HUES64 (cell line): ENCODE measurements at regions not wholly inside any gene's neighbourhood (a gene's known extent, or its start where the extent isn't known, plus 50 kb on each side); places are given as distances from the start of the nearest gene placed in this dataset.

Experiments
- H3K27ac ChIP-seq: 2 replicates; pipeline ENCODE4 v1.7.0; 2013; ENCODE audit warnings: low read depth, low read length, inconsistent platforms
- H3K27me3 ChIP-seq: 2 replicates; pipeline ENCODE4 v1.6.1; 2013; ENCODE audit warnings: mild to moderate bottlenecking, low read length; ENCODE audit not compliant: insufficient read depth
- H3K36me3 ChIP-seq: 2 replicates; pipeline ENCODE4 v1.6.1; 2013; ENCODE audit warnings: mild to moderate bottlenecking, low read length; ENCODE audit not compliant: insufficient read depth
- H3K4me1 ChIP-seq: 2 replicates; pipeline ENCODE4 v1.6.1; 2013; ENCODE audit warnings: mild to moderate bottlenecking, low read length, moderate library complexity; ENCODE audit not compliant: insufficient read depth
- H3K4me3 ChIP-seq: 2 replicates; pipeline ENCODE4 v1.5.1; 2013; ENCODE audit warnings: mild to moderate bottlenecking, low read length, moderate library complexity
- H3K9ac ChIP-seq: 2 replicates; pipeline ENCODE4 v1.6.1; 2013; ENCODE audit warnings: mild to moderate bottlenecking, low read depth, low read length
- H3K9me3 ChIP-seq: 2 replicates; pipeline ENCODE4 v1.6.1; 2013; ENCODE audit warnings: low read depth, low read length; ENCODE audit not compliant: insufficient read depth
- WGBS: fragments of 150-250, 120-280 bp; methylation state at CpG from one replicate; pipeline ENCODE4 v1.1.7; 2013; ENCODE audit warnings: missing lambda C conversion rate; 5-methylcytosine and 5-hydroxymethylcytosine counted together

DNA sequence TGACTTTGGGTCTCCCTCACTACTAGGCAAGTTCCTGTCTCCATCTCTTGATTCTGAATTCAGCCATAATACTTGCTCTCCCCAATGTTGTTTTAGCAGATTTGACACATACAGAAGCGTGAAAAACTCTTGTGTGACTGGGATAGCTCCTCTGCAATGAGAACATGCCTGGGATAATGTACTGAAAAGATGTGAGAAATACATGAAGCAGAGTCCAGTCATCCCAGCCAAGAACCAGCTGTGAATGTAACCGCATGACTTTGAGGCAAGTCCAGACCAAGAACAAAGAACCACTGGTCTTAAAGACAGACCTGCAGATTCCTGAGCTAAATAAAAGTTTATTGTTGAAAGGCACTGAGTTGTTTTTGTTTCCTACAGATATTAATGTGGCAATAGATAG is 135.0 kb downstream of the NMUR2 start:
- Histone ChIP-seq H3K27me3 (peaks cover 18% of the 10 kb centered on the region), H3K9ac (no peak overlapping the region), H3K9me3 (no peaks in the 10 kb centered on the region), H3K4me1 (no peaks in the 10 kb centered on the region), H3K4me3 (no peak overlapping the region), H3K27ac (no peak overlapping the region), H3K36me3 (no peaks in the 10 kb centered on the region)
- whole genome bisulfite sequencing = 92% methylated on average over 2 of the region's 2 CpGs

DNA sequence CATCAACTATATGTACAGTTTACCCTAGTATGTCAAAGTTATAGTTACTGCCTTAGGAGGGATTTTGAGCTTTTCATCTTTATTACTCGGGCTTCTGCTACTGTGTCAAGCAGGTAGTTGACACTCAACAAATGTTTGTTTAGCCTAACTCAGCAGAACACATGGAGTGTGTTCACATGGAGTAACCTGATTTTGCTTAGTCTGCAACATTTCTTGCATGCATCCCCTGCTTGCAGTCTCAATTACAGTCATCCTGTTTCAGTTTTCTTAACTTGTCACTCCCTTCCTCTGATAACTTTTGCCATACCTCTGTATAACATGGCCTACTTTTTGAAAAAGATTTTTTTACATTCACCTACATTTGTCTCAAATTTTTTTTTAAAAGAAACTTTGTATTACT is 135.5 kb downstream of the NMUR2 start:
- 81% methylated on average over 1 of the region's 1 CpG for WGBS
- H3K4me1 ChIP-seq = no peaks in the 10 kb centered on the region

DNA sequence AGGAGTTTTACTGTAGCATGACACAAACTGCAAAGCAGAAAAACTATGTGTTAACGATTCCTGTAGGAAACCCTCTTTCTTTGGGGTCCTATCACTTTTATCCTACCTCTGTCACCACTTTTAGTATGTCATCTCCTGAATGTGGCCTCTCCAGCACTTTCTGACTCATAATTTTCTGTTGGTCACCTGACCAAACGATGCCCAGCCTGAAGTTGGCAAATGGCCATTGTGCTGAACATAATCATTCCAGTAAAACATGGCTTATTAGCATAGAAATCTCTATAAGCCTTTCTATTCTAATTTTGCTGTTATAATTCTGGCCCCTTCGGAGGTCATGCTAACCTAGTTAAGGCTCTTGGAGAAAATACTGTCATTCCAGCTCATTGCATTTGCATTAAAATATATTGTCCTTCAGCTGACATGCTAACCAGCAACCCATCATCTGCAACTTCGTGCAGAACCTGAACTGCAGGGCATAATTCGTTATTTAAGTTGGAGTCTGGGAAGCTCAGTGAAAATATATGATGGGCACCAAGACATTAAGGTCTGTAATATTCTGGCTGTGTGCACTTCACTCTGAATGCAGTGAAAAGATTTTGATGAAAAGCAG is 140.3 kb downstream of the NMUR2 start:
- Histone ChIP-seq H3K36me3 (no peaks in the 10 kb centered on the region), H3K4me1 (peaks cover 5% of the 10 kb centered on the region; the same call in 1 of the 2 replicates), H3K9me3 (no peaks in the 10 kb centered on the region), H3K27me3 (peaks cover 65% of the 10 kb centered on the region), H3K4me3 (no peak overlapping the region), H3K9ac (no peak overlapping the region), H3K27ac (no peak overlapping the region)
- 84% methylated on average over 5 of the region's 5 CpGs for WGBS

More for the DNA sequence above, 135.5 kb downstream of the NMUR2 start:
- H3K4me3 ChIP-seq = no peak overlapping the region
- H3K9me3 ChIP-seq = no peaks in the 10 kb centered on the region
- H3K27me3 ChIP-seq = peaks cover 24% of the 10 kb centered on the region
- no peak overlapping the region for H3K27ac ChIP-seq
- H3K36me3 ChIP-seq = no peaks in the 10 kb centered on the region
- no peak overlapping the region for H3K9ac ChIP-seq

DNA sequence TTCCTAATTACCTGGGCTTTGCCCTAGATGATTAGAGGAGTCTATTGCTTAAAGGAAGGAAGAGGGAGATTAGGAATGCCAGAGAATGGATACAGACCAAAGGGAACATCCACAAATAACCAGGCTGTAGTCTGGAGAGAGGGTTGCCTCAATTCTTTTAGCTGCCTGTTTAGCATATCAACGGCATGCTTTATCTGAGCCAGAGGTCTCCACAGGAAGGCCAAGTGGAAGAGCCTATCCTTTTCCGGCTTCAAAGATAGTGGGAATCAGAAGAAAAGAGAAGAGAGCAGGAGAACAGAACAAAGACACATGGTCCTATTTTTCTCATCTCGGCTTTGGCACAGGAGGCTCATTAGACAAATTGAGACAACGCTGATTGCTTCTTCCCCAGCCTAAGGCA is 142.4 kb downstream of the NMUR2 start:
- Histone ChIP-seq H3K27ac (no peak overlapping the region), H3K4me3 (no peak overlapping the region), H3K4me1 (peaks cover 5% of the 10 kb centered on the region; the same call in 1 of the 2 replicates), H3K27me3 (peaks cover 86% of the 10 kb centered on the region), H3K9me3 (no peaks in the 10 kb centered on the region), H3K9ac (no peak overlapping the region), H3K36me3 (no peaks in the 10 kb centered on the region)
- WGBS = 25% methylated on average over 4 of the region's 4 CpGs

DNA sequence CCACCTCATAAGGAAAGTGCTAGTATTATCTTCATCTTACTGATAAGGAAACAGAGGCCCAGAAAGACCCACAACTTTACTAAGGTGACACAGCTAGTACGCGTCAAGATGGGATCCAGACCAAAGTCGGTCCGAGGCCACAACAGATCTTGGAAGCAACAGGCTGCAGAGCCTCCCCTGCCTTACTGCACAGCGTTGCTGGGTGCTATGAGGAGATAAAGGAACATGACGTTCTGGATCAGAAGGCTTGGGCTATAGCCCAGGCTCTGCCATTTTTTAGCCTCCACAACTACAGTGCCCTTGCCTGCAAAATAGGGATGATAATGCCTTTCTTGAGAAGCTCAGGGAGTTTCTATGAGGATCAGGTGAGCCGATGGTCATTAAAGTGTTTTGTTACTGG is 144.1 kb downstream of the NMUR2 start:
- Histone ChIP-seq H3K36me3 (no peaks in the 10 kb centered on the region), H3K9me3 (no peaks in the 10 kb centered on the region), H3K4me3 (no peak overlapping the region), H3K27me3 (peaks cover 81% of the 10 kb centered on the region), H3K4me1 (peaks cover 5% of the 10 kb centered on the region; the same call in 1 of the 2 replicates), H3K27ac (no peak overlapping the region), H3K9ac (no peak overlapping the region)
- WGBS = 93% methylated on average over 7 of the region's 7 CpGs

DNA sequence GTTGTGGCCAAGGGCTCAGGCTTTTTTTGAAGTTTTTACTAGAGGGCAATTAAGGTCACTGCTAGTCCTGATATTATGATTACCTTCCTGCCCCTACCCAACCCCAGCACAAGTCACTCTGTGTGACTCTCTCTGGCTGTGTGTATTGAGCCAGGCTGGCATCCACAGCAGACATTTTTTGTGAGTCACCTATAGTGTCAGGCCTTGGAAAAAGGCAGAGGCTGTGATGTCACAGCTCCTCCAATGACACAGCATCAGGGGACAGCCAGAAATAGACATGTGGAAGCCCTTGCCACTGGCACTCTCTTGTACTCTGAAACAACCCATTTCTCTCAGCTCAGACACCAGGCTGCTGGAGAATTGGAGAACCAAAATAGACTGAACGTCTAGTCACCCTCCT is 145.4 kb downstream of the NMUR2 start:
- Histone ChIP-seq H3K4me1 (peaks cover 5% of the 10 kb centered on the region; the same call in 1 of the 2 replicates), H3K27ac (no peak overlapping the region), H3K9ac (no peak overlapping the region), H3K36me3 (no peaks in the 10 kb centered on the region), H3K9me3 (no peaks in the 10 kb centered on the region), H3K4me3 (no peak overlapping the region), H3K27me3 (peaks cover 73% of the 10 kb centered on the region)
- WGBS = 96% methylated on average over 1 of the region's 1 CpG

DNA sequence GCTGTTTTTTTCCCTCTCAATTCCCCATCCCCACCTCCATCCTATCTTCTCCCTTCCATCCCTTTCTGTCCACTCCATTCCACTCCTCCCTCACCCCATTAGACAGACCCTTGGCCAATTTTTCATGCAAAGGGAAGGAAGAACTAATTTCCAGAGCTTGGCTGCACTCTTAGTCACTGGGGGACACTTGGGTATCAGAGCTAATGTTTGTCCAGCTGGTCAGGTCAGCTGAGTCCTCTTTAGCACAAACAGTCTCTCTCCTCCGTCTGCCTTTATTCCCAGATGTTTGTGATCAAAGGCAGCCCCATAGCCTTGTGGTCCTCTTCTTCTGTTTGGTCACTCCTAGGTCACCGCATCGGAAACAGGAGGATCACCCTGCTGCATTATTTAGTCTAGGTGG is 148.5 kb downstream of the NMUR2 start:
- WGBS = 100% methylated on average over 3 of the region's 3 CpGs
- peaks cover 48% of the 10 kb centered on the region for H3K27me3 ChIP-seq
- H3K4me1 ChIP-seq = no peaks in the 10 kb centered on the region
- no peaks in the 10 kb centered on the region for H3K36me3 ChIP-seq
- H3K9ac ChIP-seq = no peak overlapping the region
- H3K4me3 ChIP-seq = no peak overlapping the region
- H3K27ac ChIP-seq = no peak overlapping the region
- H3K9me3 ChIP-seq = no peaks in the 10 kb centered on the region

DNA sequence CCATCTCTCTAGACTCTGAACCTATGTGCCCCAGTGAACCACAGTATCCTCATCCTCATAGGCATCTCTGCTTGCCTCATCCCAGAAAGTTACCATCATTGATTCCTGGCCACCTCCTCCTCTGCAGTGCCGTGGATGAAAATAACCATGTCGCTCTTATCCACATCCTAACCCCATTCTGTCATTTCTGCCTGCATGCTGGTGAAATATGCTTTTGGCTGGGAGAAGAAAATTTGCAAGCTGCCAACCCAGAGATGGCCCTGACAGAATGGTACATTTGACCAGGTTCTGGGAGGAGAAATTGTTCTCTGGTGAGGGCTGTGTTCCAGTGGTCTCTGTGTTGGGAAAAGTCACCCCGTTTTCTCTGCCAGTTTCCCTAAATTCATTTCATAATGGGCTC is 149.7 kb downstream of the NMUR2 start:
- Histone ChIP-seq H3K4me1 (no peaks in the 10 kb centered on the region), H3K9me3 (no peaks in the 10 kb centered on the region), H3K27ac (no peak overlapping the region), H3K27me3 (peaks cover 37% of the 10 kb centered on the region), H3K36me3 (no peaks in the 10 kb centered on the region), H3K4me3 (no peak overlapping the region), H3K9ac (no peak overlapping the region)
- 93% methylated on average over 2 of the region's 3 CpGs for WGBS

DNA sequence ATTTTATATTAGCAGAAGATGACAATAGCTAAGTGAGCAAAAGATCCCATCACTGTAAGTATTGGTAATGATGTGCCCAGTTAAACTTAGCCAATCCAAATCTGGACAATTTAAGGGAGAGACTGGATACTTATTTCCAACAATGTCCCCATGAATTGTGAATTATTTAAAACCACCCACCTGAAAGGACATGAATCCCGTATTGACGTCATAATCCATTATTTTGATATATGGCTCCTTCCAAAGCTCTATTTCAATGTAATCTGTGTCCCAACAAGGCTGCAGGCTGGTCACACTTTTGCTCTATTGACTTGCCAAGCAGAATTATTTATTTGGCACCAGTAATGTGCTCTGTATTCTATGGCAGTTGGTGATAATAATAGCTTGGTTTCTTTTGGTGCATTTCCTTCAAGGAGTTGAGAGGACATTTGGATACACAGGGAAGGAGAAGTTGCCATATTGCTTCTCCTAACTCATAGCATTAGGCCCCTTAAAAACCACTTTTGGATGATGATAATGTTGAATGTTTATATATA is 157.2 kb downstream of the NMUR2 start:
- no peak overlapping the region for H3K27ac ChIP-seq
- H3K9ac ChIP-seq = no peak overlapping the region
- no peaks in the 10 kb centered on the region for H3K9me3 ChIP-seq
- no peaks in the 10 kb centered on the region for H3K36me3 ChIP-seq
- no peaks in the 10 kb centered on the region for H3K4me1 ChIP-seq
- H3K27me3 ChIP-seq = no peaks in the 10 kb centered on the region
- 91% methylated on average over 2 of the region's 2 CpGs for WGBS
- H3K4me3 ChIP-seq = no peak overlapping the region

DNA sequence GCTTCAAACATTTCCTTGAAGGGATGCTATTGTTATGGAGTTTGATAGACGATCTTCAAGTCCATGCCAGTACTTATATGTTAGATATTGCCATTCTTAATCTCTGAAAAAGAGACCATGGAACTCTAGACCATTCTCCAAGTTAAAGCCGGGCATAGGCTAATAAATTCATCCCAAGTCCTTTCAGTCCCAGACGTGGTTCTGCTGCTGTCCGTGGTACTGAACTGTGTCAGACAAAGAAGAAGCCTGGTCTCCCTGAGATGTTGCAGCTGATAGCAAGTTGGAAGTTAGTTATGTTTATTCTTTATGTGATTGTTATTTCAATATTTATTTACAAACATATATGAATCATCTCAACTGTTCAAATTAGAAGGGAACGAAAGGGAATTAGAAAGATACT is 158.7 kb downstream of the NMUR2 start:
- Histone ChIP-seq H3K27ac (no peak overlapping the region), H3K9ac (no peak overlapping the region), H3K4me1 (no peaks in the 10 kb centered on the region), H3K9me3 (no peaks in the 10 kb centered on the region), H3K4me3 (no peak overlapping the region), H3K36me3 (no peaks in the 10 kb centered on the region), H3K27me3 (no peaks in the 10 kb centered on the region)
- 48% methylated on average over 4 of the region's 5 CpGs for WGBS

DNA sequence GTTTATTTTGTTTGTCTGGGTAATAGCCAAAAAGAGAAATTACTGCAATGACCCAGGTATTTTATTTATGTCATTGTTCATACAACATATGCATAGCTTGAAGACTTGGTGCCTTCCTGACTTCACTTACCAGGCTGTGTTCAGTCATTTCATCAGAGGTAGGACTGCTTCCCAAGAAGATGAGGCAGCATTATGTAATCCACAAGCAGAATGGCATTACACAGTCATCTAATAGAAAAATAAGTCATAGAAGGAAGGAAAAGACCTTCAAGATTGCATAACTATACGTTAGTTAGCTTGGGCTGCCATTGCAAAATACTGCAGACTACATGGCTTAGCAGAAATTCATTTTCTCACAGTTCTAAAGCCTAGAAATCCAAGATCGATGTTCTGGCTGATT is 167.5 kb downstream of the NMUR2 start:
- no peak overlapping the region for H3K27ac ChIP-seq
- H3K9ac ChIP-seq = no peak overlapping the region
- no peaks in the 10 kb centered on the region for H3K4me1 ChIP-seq
- no peak overlapping the region for H3K4me3 ChIP-seq
- H3K36me3 ChIP-seq = no peaks in the 10 kb centered on the region
- H3K27me3 ChIP-seq = no peaks in the 10 kb centered on the region
- H3K9me3 ChIP-seq = no peaks in the 10 kb centered on the region
- 91% methylated on average over 2 of the region's 2 CpGs for WGBS

DNA sequence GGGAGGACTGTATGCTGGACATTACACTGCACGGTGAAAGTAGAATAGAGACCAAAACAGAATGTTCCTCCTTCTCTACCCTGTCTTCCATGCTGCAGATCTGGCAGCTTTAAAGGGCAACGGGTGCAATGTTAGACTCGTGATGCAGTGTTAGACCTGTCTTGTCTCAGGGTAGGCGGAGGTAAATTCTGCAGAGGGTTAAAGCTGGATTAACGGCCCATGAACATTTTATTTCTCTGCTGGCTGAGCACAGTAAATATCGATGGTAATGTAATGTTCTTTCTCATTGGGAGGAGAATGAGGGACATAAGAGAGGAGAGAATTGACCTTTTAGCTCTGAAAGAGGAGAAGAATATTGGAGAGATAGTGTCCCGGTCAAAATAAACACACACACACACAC is 178.9 kb downstream of the NMUR2 start:
- Histone ChIP-seq H3K4me1 (no peaks in the 10 kb centered on the region), H3K9ac (no peak overlapping the region), H3K27ac (no peak overlapping the region), H3K9me3 (no peaks in the 10 kb centered on the region), H3K27me3 (no peaks in the 10 kb centered on the region), H3K36me3 (no peaks in the 10 kb centered on the region), H3K4me3 (no peak overlapping the region)
- 94% methylated on average over 6 of the region's 7 CpGs for WGBS
